ENCODE measurements at regions not wholly inside any gene's neighbourhood (a gene's known extent, or its start where the extent isn't known, plus 50 kb on each side); places are given as distances from the start of the nearest gene placed in this dataset.

GRCh38 chr19:32291876-32292275 lies 53.5 kb upstream of the ZNF507 start:
- no peak overlapping the region for H2BK20ac ChIP-seq (ENCODE audit: low read length)
- no peak overlapping the region for H4K91ac ChIP-seq (replicated peaks; ENCODE audit: insufficient read length, low read length)
- H3K23me2 ChIP-seq (ENCODE audit: low read depth, low read length), result no peaks in the 10 kb centered on the region
- H4K8ac ChIP-seq (ENCODE audit: extremely low read depth, insufficient read depth, low read length), result no peak overlapping the region
- no peaks in the 10 kb centered on the region; a peak in 1 of 8 replicates for H3K36me3 ChIP-seq (ENCODE audit: control insufficient read depth in 2 of 4, insufficient read depth in 4 of 4, low read length in 3 of 4)
- no peak overlapping the region for H3K4me3 ChIP-seq (ENCODE audit: extremely low read depth in 1 of 4, insufficient read depth in 2 of 4, low read depth in 3 of 4, low read length in 4 of 4)
- 88% methylated on average over 6 of the region's 6 CpGs; no CpG with 5 or more reads in 1 of the 2 experiments for WGBS, 2 experiments (ENCODE audit: extremely low coverage in 1 of 2, insufficient coverage in 1 of 2, insufficient read length in 1 of 2, insufficient replicate concordance in 2 of 2, low coverage in 1 of 2, low lambda C conversion rate in 2 of 2, missing lambda C conversion rate in 1 of 2)
- H3K9me3 ChIP-seq (ENCODE audit: insufficient read depth in 2 of 2, low read depth in 1 of 2, low read length in 1 of 2), result no peaks in the 10 kb centered on the region
- ChIA-PET CTCF (ENCODE audit: partially characterized antibody) (interaction anchor here (1.1 to 1.8 kb wide), 4 partner anchors 9 to 278 kb away, joined by 3 to 6 read pairs (median 4); no protein-coding TSS in a partner anchor), POLR2A (ENCODE audit: partially characterized antibody) (no interaction called here)
- no peak overlapping the region for H4K5ac ChIP-seq (ENCODE audit: insufficient read length, low read depth, low read length)
- H2AFZ ChIP-seq (ENCODE audit: low read length), result no peak overlapping the region
- peaks cover 0 to 2% (median 0%) of the 10 kb centered on the region in 4 experiments; a peak in 2 of 7 replicates for H3K4me1 ChIP-seq (replicated peaks in 1 of 4; ENCODE audit: control insufficient read depth in 3 of 4, insufficient read depth in 4 of 4, low read length in 3 of 4)
- DNase-seq (ENCODE audit: low read depth in 1 of 2, low spot score in 2 of 2) (no peak), FAIRE-seq (no peak)
- H3K56ac ChIP-seq (replicated peaks; ENCODE audit: insufficient read length, low read depth, low read length), result no peak overlapping the region
- H3K79me2 ChIP-seq (ENCODE audit: control insufficient read depth in 1 of 2, insufficient read depth in 2 of 2, low read length in 2 of 2), result no peaks in the 10 kb centered on the region
- no peaks in the 10 kb centered on the region for H3K27me3 ChIP-seq (replicated peaks in 1 of 4; ENCODE audit: control insufficient read depth in 3 of 4, extremely low read depth in 1 of 4, insufficient read depth in 3 of 4, low read length in 3 of 4)
- H3K23ac ChIP-seq (ENCODE audit: insufficient read length), result no peak overlapping the region
- no peaks in the 10 kb centered on the region for H4K20me1 ChIP-seq (replicated peaks in 1 of 2; ENCODE audit: control insufficient read depth in 1 of 2, insufficient read depth in 2 of 2, low read length in 2 of 2)
- no peak overlapping the region for H3K9ac ChIP-seq (replicated peaks in 1 of 4; ENCODE audit: extremely low read depth in 1 of 4, low read depth in 3 of 4, low read length in 3 of 4)
- no peak overlapping the region for H3K4ac ChIP-seq (replicated peaks; ENCODE audit: insufficient read length, low read depth, low read length)
- no peak overlapping the region for H3K18ac ChIP-seq (ENCODE audit: extremely low read depth, low read length)
- no peak overlapping the region for H2BK5ac ChIP-seq (ENCODE audit: low read depth, low read length)
- no peak overlapping the region for H2BK15ac ChIP-seq (ENCODE audit: low read length)
- no peak overlapping the region for H2BK12ac ChIP-seq (ENCODE audit: low read depth, low read length)
- no peaks in the 10 kb centered on the region for H3K79me1 ChIP-seq (ENCODE audit: low read depth, low read length)
- H2AK5ac ChIP-seq (ENCODE audit: low read depth, low read length), result no peak overlapping the region
- no peak overlapping the region for H3K4me2 ChIP-seq (ENCODE audit: insufficient read depth in 1 of 2, low read depth in 2 of 2, low read length in 2 of 2)
- no peak overlapping the region for H3K14ac ChIP-seq (ENCODE audit: insufficient read length)
- H2BK120ac ChIP-seq (replicated peaks; ENCODE audit: low read depth, low read length), result no peak overlapping the region
- H3K27ac ChIP-seq (ENCODE audit: low read depth, low read length), result no peak overlapping the region
- TF ChIP-seq MAFK (IDR thresholded peaks at IDR 0.05; ENCODE audit: low read depth, low read length) (no peak), POU5F1 (IDR thresholded peaks at IDR 0.05; ENCODE audit: low read depth, low read length) (no peak), TCF12 (IDR thresholded peaks at IDR 0.05; ENCODE audit: low read depth, low read length) (no peak), KDM1A (IDR thresholded peaks at IDR 0.05; ENCODE audit: borderline replicate concordance, low read length) (no peak), HDAC2 (IDR thresholded peaks at IDR 0.05; ENCODE audit: borderline replicate concordance in 1 of 2, low read depth in 2 of 2, low read length in 2 of 2) (no peak), CHD2 (IDR thresholded peaks at IDR 0.05; ENCODE audit: low read length) (no peak), CBX8 (IDR thresholded peaks at IDR 0.05; ENCODE audit: borderline replicate concordance, low read depth, low read length) (no peak), ATF2 (IDR thresholded peaks at IDR 0.05; ENCODE audit: low read length) (no peak), HDAC6 (IDR thresholded peaks at IDR 0.05; ENCODE audit: low read depth, low read length) (no peak), EZH2 (IDR thresholded peaks at IDR 0.05; ENCODE audit: low read depth, low read length, severe bottlenecking) (no peak)
- TF ChIP-seq, protein P1, sequence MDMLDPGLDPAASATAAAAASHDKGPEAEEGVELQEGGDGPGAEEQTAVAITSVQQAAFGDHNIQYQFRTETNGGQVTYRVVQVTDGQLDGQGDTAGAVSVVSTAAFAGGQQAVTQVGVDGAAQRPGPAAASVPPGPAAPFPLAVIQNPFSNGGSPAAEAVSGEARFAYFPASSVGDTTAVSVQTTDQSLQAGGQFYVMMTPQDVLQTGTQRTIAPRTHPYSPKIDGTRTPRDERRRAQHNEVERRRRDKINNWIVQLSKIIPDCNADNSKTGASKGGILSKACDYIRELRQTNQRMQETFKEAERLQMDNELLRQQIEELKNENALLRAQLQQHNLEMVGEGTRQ (IDR thresholded peaks at IDR 0.05; ENCODE audit: low read length), result no peak
